GM23338 (cell line): ENCODE measurements at regions not wholly inside any gene's neighbourhood (a gene's known extent, or its start where the extent isn't known, plus 50 kb on each side); places are given as distances from the start of the nearest gene placed in this dataset.

Source experiments
- ATAC-seq: fragments of 200-7000 bp; cut with Tn5 transposase; 3 replicates; pipeline ENCODE4 v1.9.1; 2020
- DNase-seq: peaks from one replicate; pipeline ENCODE4 v3.0.0-alpha.2; 2015; ENCODE audit warnings: low spot score
- H2AFZ ChIP-seq: fragments of 200-600 bp; sonication (generic); 2 replicates; pipeline ENCODE4 v1.8.0; 2016; ENCODE audit warnings: antibody characterized with exemption, mild to moderate bottlenecking, moderate library complexity
- H3F3A ChIP-seq: fragments of 200-600 bp; sonication (generic); replicated peaks from 2 replicates; pipeline ENCODE4 v1.8.0; 2017; ENCODE audit warnings: antibody characterized with exemption, mixed run types, low read depth
- H3K27ac ChIP-seq: fragments of 200-600 bp; sonication (generic); 2 replicates; pipeline ENCODE4 v1.6.1; 2016; ENCODE audit warnings: low read depth
- H3K27me3 ChIP-seq: fragments of 200-600 bp; sonication (generic); 2 replicates; pipeline ENCODE4 v1.8.0; 2016; ENCODE audit warnings: mild to moderate bottlenecking, mixed run types, moderate library complexity; ENCODE audit not compliant: insufficient read depth
- H3K36me3 ChIP-seq: fragments of 200-600 bp; sonication (generic); 2 replicates; pipeline ENCODE4 v1.8.0; 2016; ENCODE audit warnings: mild to moderate bottlenecking; ENCODE audit not compliant: insufficient read depth
- H3K4me1 ChIP-seq: fragments of 200-600 bp; sonication (generic); 2 replicates; pipeline ENCODE4 v1.8.0; 2016; ENCODE audit warnings: mild to moderate bottlenecking, moderate library complexity; ENCODE audit not compliant: insufficient read depth
- H3K4me2 ChIP-seq: fragments of 200-600 bp; sonication (generic); 2 replicates; pipeline ENCODE4 v1.7.1; 2017; ENCODE audit warnings: mixed run types
- H3K4me3 ChIP-seq: fragments of 200-600 bp; sonication (generic); 2 replicates; pipeline ENCODE4 v1.6.1; 2016; ENCODE audit warnings: mixed run types
- H3K79me2 ChIP-seq: fragments of 200-600 bp; sonication (generic); replicated peaks from 2 replicates; pipeline ENCODE4 v1.8.0; 2017; ENCODE audit warnings: mild to moderate bottlenecking; ENCODE audit not compliant: insufficient read depth
- H3K9me2 ChIP-seq: fragments of 200-600 bp; sonication (generic); 2 replicates; pipeline ENCODE4 v1.8.0; 2017; ENCODE audit not compliant: insufficient read depth
- H4K20me1 ChIP-seq: fragments of 200-600 bp; sonication (generic); replicated peaks from 2 replicates; pipeline ENCODE4 v1.8.0; 2017; ENCODE audit warnings: mild to moderate bottlenecking; ENCODE audit not compliant: insufficient read depth
- H3K27ac Mint-ChIP-seq: 2 replicates; pipeline ENCODE4 v1.8.0; 2020; ENCODE audit warnings: inconsistent platforms, mild to moderate bottlenecking, moderate library complexity, mixed read lengths
- H3K27me3 Mint-ChIP-seq: 3 replicates; pipeline ENCODE4 v1.8.0; 2022; ENCODE audit warnings: low read depth, mild to moderate bottlenecking, moderate library complexity, mixed read lengths, inconsistent platforms; ENCODE audit not compliant: insufficient read depth, poor library complexity
- H3K36me3 Mint-ChIP-seq: 3 replicates; pipeline ENCODE4 v1.8.0; 2021; ENCODE audit warnings: low read depth, mild to moderate bottlenecking, inconsistent platforms, moderate library complexity, mixed read lengths
- H3K4me1 Mint-ChIP-seq: 3 replicates; pipeline ENCODE4 v1.8.0; 2020; ENCODE audit warnings: mild to moderate bottlenecking, inconsistent platforms, mixed read lengths
- H3K4me3 Mint-ChIP-seq: 3 replicates; pipeline ENCODE4 v1.8.0; 2021; ENCODE audit warnings: moderate library complexity, mild to moderate bottlenecking, inconsistent platforms, mixed read lengths
- H3K9me3 Mint-ChIP-seq: 3 replicates; pipeline ENCODE4 v1.8.0; 2020; ENCODE audit warnings: moderate library complexity, mild to moderate bottlenecking, inconsistent platforms, mixed read lengths
- EZH2phosphoT487 ChIP-seq: fragments of 200-600 bp; sonication (generic); IDR thresholded peaks from one replicate; pipeline ENCODE4 v1.8.1; 2018; ENCODE audit warnings: antibody characterized with exemption; ENCODE audit not compliant: unreplicated experiment
- JUNB ChIP-seq: IDR thresholded peaks from one replicate; pipeline ENCODE4 v1.6.1; 2016; ENCODE audit warnings: antibody characterized with exemption; ENCODE audit not compliant: unreplicated experiment
- NANOG ChIP-seq: IDR thresholded peaks from 2 replicates; pipeline ENCODE4 v1.6.1; 2016; ENCODE audit warnings: antibody characterized with exemption, borderline replicate concordance
- POLR2AphosphoS5 ChIP-seq: IDR thresholded peaks from 2 replicates; pipeline ENCODE4 v1.6.1; 2016; ENCODE audit warnings: antibody characterized with exemption, low read depth
- ZNF114 ChIP-seq: fragments of 250-450 bp; sonication (Bioruptor Pico); IDR thresholded peaks from 2 replicates; pipeline ENCODE4 v1.5.0; 2020; ENCODE audit warnings: mild to moderate bottlenecking, moderate library complexity
- ZNF331 ChIP-seq: fragments of 250-450 bp; sonication (Bioruptor Pico); IDR thresholded peaks from 2 replicates; pipeline ENCODE4 v1.5.0; 2020; ENCODE audit warnings: low read depth, mild to moderate bottlenecking, moderate library complexity
- ZNF462 ChIP-seq: fragments of 250-450 bp; sonication (Bioruptor Pico); IDR thresholded peaks from 2 replicates; pipeline ENCODE4 v1.5.0; 2020; ENCODE audit warnings: mild to moderate bottlenecking, moderate library complexity

GRCh38 chr20:2234598-2235191 lies 61.1 kb upstream of the TGM3 start (continued):
- no peak for TF ChIP-seq ZNF462
- TF ChIP-seq NANOG = no peak
- TF ChIP-seq POLR2AphosphoS5 = no peak

GRCh38 chr20:2236256-2236655 lies 59.5 kb upstream of the TGM3 start:
- DNase-seq = no peak
- no peaks in the 10 kb centered on the region for H3K36me3 Mint-ChIP-seq
- H3K4me3 ChIP-seq = no peak overlapping the region
- no peaks in the 10 kb centered on the region for H3K79me2 ChIP-seq
- H3K9me3 Mint-ChIP-seq = no peaks in the 10 kb centered on the region; the same call in 2 of the 3 replicates
- no peaks in the 10 kb centered on the region for H4K20me1 ChIP-seq
- peak overlapping the region; percentile 23; the same call in 1 of the 2 replicates for H3K4me2 ChIP-seq
- H3K27ac Mint-ChIP-seq = peak overlapping the region; percentile 3; the same call in 1 of the 2 replicates
- H3F3A ChIP-seq = no peaks in the 10 kb centered on the region
- H3K27ac ChIP-seq = no peak overlapping the region
- H3K27me3 Mint-ChIP-seq = peaks cover 4% of the 10 kb centered on the region
- H3K27me3 ChIP-seq = no peaks in the 10 kb centered on the region
- no peaks in the 10 kb centered on the region for H3K36me3 ChIP-seq
- H3K4me3 Mint-ChIP-seq = no peak overlapping the region
- peaks cover 20% of the 10 kb centered on the region for H3K4me1 ChIP-seq
- H3K4me1 Mint-ChIP-seq = peaks cover 27% of the 10 kb centered on the region
- no peaks in the 10 kb centered on the region for H3K9me2 ChIP-seq
- ATAC-seq = no peak
- H2AFZ ChIP-seq = peak overlapping the region; percentile 91
- TF ChIP-seq ZNF462 = no peak
- no peak for TF ChIP-seq JUNB
- no peak for TF ChIP-seq NANOG
- no peak for TF ChIP-seq EZH2phosphoT487
- TF ChIP-seq ZNF114 (CRISPR knock-in tag) = no peak
- TF ChIP-seq ZNF331 (CRISPR knock-in tag) = no peak
